GM19324 (cell line): ENCODE measurements at regions not wholly inside any gene's neighbourhood (a gene's known extent, or its start where the extent isn't known, plus 50 kb on each side); places are given as distances from the start of the nearest gene placed in this dataset.
"Not testable (repeated sequence)": the region's sequence is repeated elsewhere in the genome, so short reads cannot be mapped to it uniquely, and the experiment has no call there.

Experiments
- ATAC-seq: cut with Tn5 transposase; IDR thresholded peaks from one replicate; pipeline ENCODE4 v1.9.1; 2021; ENCODE audit warnings: mild to moderate bottlenecking, moderate library complexity; ENCODE audit not compliant: unreplicated experiment, low FRiP score

DNA sequence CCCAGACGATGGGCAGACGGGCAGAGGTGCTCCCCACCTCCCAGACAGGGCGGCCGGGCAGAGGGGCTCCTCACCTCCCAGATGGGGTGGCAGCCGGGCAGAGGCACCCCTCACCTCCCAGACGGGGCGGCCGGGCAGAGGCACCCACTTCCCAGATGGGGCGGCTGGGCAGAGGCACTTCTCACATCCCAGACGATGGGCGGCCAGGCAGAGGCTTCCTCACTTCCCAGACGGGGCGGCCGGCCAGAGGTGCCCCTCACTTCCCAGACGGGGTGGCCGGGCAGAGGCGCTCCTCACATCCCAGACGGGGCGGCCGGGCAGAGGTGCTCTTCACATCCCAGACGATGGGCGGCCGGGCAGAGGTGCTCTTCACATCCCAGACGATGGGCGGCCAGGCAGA, 96.6 kb downstream of the ABCC12 start:
- ATAC-seq = not testable (repeated sequence)

DNA sequence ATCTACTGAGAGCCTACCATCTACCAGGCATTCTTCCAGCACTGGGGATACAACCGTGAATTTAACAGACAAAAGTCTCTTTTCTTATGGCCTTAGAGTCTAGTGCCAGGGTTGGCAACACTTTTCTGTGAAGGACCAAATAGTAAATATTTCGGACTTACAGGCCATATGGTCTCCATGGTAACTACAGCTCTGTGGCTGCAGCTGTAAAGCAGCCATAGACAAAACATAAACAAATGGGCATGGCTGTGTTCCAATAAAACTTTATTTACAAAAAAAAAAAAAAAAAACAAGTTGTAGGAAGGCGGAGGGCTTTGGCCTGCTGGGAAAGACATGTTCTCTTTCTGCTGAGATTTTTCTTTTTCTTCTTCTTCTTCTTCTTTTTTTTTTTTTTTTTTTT, 98.7 kb downstream of the ABCC12 start:
- ATAC-seq = no peak

DNA sequence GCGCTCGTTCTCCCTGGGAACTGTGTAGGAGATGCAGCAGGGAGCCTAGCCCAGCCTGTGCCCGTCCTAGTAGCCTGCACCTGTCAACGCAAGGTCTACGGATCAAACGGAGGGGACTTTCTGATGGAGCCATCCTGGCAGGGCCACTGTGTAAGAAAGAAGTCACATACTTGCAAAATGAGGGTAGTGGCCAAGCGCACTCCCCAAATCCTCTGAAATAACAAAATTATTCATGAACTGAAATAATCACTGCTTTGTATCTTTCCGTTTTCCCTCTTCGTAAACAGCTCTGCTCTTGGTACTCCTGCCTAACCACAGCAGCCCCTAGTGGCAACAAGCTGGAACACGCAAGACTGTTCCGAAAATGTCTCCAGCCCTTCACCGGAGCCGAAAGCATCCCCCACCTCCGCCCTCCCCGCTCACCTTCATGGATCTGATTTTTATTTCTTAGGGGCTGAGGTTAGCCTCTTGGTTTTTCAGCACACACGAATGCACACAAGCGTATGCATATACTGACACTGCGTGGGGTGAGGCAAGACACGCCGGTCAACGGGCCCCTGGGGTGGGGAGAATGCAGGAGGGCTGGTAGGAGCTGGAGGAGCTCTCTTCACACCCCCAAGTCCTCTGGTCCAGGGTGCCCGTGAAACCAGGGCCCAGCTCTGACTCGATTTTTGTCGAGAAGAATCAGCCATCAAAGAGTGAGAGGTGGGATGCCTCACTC, 100.8 kb downstream of the ABCC12 start:
- no peak for ATAC-seq

DNA sequence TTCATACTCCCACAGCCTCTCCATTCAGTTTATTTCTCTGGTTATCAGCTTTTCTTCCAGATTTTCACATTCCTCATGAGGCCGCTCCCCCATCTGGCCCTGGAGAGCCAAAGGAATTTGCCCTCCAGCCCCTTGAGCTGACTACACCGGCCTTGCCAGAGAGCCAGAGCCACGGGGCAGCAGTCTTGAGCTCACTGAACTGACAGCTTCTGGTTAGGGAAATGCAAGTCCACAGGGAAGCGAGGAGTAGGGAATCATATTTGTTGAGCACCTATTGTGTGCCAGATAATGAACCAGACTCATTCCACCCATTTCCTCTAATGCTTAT, 102.4 kb downstream of the ABCC12 start:
- ATAC-seq = no peak

DNA sequence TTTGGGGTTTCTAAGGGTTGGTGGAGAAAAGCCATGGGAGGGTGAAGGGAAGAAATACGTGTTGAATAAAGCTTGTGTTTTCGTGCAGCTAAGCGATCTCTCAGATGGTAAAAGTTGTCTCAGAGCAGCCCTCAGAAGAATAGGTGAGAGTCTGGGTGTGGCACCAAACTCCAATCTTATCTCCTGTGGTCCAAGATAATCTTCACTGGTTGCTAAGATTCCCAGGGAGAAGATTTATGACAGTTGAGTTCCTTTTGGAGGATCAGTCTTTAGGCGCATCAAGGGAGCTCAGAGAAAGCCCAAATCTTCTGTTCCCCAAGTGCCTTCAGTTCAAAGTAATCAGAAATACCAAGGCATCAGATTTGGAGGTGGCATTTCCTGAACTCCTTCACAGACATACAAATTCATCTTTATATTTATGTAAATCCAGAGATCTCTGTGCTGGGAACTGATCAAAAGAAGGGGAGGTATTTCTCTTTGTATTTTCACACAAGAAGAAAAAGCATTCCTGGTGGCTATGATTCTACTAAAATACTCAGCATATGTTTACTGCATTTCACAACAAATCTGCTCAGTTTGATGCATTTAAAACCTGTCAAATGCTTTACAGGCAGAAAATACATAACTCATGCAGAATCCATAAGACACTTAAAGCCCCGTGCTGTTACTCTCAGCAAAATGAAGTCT, 102.9 kb downstream of the ABCC12 start:
- no peak for ATAC-seq

DNA sequence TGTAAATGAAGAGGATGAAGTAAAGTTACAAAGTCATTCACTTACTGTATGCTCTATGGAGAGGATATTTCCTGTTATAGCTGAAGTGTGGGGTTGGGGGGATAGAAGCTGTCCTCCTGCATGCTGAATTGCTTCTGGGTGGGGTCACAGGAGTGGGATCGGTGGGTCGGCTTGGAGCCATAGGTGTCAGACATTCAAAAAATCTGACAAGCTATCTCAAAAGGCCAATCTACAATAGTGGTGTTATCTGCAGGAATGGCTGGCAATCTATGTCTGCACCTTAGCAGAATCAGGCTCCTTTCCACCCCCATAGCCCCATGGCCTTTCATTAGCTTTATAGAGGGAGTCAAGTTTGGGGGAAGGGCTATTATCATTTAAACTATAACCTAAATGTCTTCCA, 104.9 kb downstream of the ABCC12 start:
- no peak for ATAC-seq

DNA sequence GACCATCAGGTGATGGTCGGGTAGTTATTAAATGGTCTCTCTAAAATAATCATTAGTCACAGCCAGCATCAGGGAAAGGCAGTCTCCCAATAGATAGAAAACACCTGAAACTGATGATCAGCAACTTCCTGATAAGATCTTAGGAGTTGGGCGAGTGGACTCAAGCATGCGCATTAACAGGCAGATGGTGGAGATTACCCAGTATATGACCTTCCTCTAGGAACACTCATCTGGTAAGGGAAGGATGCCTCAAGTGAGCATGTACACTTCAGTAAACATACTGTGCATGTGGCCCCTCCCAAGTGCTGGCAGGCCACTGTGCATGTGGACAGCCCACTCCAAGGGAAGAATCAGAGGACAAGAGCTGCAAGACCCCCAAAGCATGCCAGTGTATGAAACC, 105.9 kb downstream of the ABCC12 start:
- ATAC-seq = no peak

DNA sequence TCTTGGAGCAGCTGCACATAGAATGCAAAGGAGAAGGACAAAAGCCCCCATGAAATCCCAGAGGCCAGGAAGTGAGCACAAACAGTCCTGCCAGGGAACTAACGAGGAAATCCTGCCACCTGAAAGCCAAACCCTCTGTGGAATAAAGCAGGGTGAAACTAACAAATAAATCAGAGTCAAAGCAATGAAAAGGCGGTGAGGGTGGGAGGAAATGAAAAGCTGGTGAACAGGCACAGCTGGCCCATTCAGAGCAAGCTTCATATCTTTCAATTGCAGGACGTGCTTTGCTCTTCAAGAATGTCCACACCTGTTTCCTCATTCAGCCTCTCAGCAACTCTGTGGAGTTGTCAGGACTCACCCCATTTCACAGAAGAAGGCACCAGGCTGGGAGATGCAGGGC, 108.1 kb downstream of the ABCC12 start:
- ATAC-seq = no peak

DNA sequence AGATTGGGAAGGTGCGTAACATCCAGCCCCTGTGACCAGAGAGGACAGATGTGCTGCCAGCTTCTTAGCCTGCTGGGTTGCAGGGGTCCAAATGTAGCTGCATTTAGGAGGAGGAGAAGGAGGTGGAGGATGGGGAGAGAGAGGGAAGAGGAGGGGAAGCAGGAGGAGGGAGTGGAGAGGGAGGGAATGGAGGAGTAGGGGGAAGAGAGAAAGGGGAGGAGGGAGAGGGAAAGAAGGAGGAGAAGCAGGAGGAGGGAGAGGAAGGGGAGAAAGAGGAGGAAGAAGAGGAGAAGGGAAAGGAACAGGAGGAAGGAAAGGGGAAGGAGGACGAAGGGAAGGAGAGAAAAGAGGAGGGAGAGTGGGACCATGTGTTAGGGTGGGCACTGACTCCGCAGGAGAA, 108.6 kb downstream of the ABCC12 start:
- no peak for ATAC-seq

DNA sequence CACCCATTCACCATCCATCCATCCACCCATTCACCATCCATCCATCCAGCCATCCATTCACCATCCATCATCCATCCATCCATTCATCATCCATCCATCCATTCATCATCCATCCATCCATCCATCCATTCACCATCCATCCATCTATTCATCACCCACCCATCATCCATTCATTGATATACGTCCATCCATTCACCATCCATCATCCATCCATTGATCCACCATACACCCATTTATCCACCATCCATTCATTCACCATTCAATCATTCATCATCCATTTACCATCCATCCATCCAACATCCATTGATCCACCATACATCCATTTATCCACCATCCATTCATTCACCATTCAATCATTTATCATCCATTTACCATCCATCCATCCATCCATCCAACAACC, 111.7 kb downstream of the ABCC12 start:
- ATAC-seq = no peak

DNA sequence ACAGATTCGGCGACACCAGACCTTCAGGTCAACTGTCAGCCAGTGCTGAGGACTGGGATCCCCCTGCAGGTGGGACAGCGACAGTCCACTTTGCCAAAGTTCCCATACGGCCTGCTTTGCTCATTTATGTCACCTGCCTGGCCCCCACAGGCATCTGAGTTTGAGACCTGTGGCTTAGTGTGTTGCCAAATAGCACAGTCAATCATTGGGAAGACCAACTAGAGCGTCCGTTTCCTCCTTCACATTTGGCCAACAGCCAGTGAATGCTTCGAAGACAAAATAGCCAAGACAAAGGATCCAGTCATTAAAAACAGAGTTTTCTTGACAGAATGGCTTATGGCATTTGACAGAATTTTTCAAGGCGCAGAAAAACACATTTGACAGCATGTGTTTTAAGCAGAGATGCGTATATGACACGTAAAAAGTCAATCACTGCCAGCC, 113.8 kb downstream of the ABCC12 start:
- no peak for ATAC-seq

DNA sequence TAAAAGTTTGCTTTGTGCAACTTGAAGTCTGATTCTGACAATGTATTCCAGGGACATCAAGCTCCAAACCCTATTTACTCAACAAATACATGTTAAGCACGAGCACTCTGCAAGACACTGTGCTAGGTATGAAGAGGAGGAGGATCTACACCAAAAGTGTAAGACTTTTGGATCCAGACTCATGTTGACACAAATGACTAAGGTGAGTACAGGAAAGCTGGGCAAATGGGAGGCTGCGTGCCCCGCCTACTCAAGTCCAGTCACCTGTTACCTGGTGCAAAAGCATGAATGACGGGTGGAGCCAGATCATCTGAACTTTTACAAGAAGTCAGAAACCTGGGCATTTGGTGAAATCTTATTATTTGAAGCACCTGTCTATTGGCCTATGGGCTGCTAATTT, 120.7 kb downstream of the ABCC12 start:
- no peak for ATAC-seq

DNA sequence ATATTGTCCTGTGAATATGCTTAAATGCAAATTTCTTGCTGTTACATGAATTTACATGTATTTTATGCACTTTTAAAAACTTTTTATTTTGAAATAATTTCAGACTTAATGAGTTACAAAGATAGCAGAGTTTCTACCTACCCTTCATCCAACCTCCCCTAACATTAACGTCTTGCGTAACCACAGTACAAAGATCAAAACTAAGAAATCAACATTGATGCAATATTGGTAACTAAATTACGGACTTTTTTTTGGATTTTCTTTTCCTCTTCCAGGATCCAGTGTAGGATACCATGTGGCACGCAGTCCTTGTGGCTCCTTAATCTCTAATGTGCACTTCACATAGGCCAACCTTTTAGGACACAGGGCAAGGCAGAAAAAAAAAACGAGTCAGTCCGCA, 124.9 kb downstream of the ABCC12 start:
- ATAC-seq = no peak

DNA sequence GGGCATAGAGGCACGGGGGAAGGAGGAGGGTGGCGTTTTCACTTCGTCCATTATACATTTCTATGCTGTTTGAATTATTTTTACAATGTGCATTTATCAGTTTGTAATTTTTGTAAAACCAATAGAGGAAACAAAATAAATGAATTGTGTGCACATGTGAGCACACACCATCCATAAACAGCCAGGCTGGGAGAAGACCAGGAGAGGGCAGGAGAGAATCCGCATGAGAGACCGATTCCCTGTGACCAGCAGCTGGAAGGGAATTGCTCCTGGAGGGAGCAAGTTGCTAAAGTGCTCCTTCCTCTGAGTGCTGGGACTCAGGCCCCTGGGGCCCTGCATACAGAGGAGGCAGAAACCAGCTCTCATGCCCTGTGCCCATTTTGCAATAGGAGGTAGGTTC, 126.0 kb downstream of the ABCC12 start:
- ATAC-seq = no peak

DNA sequence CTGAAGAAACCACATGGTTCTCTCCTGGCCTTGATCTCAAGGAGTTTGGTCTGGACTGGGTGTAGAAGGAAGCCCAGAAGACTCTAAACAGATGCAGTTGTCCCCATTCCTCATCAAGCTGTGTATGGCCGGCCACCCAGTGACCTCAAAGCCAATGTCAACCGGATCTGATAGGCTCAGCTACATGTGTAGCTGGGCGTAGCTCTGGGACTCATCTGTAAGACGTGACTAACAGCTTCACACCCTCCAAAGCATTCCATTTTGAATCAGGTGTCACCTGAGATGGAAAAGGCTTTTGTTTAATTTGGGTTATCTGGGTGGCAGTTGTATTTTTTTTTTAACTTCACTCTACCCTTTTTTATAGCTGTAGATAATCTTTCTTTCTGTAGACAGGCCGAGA, 130.4 kb downstream of the ABCC12 start:
- ATAC-seq = no peak

DNA sequence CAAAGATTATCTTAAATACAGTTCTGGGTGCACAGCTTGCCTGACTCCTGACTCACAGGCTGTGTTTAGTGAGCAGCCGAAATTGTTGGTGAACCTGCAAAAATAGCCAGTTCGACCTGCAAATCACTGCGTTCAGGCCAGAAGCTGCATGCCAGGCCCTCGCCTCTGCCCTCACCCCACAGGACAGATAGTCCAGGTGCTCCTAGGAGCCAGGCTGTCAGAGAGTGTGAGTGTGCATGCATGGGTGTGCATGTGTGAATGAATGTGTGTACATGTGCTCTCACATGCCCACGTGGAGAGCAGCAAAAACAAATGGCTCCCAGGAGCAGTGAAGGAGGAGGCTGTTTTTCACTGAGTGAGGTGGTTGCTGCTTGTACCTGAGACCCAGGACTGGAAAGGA, 131.8 kb downstream of the ABCC12 start:
- no peak for ATAC-seq

DNA sequence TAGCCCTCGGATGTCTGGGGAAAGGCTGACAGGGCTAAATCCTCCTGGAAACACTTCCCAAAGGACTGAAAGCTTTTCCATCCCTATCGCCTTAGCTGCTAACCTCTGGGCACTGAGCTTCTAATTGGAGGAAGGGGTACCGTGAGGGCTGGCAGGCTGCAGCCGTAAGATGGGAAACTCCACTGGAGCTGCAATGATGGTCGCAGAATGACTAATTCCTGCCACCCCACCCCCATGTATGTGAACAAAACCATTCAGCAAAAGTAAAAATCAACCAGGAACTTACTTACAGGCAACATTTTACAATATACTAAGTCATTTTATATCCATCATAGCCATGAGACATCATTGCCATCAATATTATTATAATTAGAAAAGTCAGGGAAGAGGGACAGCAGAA, 133.3 kb downstream of the ABCC12 start:
- no peak for ATAC-seq

DNA sequence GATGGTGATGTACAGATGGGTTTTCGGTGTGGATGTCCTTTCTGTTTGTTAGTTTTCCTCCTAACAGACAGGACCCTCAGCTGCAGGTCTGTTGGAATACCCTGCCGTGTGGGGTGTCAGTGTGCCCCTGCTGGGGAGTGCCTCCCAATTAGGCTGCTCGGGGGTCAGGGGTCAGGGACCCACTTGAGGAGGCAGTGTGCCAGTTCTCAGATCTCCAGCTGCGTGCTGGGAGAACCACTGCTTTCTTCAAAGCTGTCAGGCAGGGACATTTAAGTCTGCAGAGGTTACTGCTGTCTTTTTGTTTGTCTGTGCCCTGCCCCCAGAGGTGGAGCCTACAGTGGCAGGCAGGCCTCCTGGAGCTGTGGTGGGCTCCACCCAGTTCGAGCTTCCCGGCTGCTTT, 135.2 kb downstream of the ABCC12 start:
- ATAC-seq = not testable (repeated sequence)

DNA sequence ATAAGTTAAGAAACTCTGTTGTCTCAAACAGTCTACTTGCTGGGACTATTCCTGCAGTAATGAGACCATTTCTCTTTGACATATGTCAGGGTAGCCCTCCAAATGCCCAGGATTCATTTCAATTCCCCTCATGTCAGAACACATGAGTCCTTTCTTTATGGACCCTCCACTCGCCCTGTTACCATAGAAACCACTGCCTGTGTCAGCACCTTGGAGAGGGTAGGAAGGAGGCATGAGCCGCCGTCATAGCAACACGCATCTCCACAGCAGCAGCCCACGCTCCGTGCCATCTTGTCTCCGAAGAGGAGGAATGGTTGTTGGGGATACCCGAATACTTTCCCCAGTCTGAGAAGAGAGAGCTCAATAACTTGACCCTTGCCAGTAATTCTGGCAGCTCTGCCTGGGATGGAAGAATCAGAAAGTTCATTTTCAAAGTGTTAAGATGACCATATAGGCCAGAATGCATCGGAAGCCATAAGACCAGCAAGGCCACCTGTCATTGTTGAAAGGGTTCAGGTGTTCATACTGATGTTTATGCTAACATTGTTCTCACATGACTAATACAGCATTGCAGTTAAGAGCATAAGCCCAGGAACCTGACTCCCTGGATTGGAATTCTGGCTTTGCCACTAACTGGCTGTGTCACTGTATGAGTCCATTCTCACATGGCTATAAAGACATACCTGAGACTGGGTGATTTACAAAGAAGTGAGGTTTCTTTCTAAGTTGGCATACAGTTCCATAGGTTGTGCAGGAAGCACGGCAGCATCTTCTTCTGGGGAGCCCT, 141.3 kb downstream of the ABCC12 start:
- ATAC-seq = no peak

DNA sequence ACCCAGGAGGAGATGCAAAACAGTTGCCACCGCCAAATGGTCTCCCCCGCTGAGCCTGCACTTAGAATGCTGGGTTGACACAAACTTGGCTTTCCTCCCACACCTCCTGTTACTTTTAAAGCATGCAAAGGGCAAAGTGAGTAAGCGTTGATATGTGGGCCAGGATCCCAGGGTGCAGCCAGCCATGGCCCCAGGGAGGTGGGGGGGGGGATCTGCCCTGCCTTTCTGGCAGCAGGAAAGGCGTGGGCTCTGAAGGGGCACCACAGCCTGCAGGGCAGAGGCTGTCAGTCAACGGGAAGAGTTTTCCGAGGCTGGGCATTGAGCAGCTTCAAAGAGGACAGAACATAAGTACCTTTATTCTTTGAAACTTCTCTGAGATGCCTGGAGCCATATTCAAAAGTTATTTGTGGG, 142.3 kb downstream of the ABCC12 start:
- no peak for ATAC-seq

DNA sequence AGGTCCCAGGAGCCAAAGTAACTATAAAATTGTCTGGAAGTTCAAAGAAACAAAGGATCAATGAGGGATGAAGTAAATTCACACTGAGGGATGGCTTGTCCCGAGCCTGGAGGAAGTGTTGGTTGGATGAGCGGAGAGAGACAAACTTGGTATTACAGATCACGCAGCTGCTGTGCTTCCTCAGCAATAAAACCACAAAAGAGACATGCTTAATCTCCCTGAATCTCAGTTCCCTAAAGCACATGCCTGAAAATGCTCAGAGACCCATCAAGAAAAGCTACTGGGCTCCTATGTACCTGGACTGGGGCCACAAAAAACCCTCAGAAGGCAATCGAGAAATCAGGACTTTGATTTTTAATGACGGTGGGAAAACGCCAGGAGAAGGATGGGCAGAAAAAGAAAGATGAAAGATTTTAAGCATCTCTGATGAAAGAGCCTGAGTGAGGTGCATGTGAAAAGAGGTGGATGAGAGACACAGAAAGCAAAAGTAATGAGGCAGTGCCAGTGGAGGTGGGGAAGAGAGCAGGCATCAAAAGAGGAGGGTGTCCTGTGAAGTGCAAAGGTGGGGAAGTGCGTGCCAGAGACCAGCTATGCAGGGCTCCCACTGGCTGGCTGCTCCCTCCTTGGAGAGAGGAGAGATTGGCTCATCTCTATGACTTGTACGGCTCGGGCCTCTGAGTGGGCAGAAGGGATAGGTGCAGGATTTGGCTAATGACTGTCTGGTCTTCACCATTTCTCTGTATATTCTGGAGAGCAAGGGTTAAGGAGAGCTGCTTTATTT, 143.7 kb downstream of the ABCC12 start:
- ATAC-seq = no peak
